GM12891 (cell line): ENCODE measurements at regions not wholly inside any gene's neighbourhood (a gene's known extent, or its start where the extent isn't known, plus 50 kb on each side); places are given as distances from the start of the nearest gene placed in this dataset.

Experiments
- DNase-seq: peaks from one replicate; pipeline ENCODE4 v3.0.0; 2011; ENCODE audit warnings: low spot score; ENCODE audit not compliant: insufficient read length
- FAIRE-seq: peaks from 2 replicates; lab custom pipeline; 2011; peaks lifted over from hg19 to GRCh38; lab: Jason Lieb, UNC
- PAX5 ChIP-seq: IDR thresholded peaks from 2 replicates; pipeline ENCODE4 v1.6.1; 2011; ENCODE audit warnings: low read length, moderate library complexity, mild to moderate bottlenecking; ENCODE audit not compliant: insufficient read depth, severe bottlenecking
- POLR2A ChIP-seq: IDR thresholded peaks from 2 replicates; pipeline ENCODE4 v1.6.1; 2011; ENCODE audit warnings: low read depth, low read length, control low read depth
- POLR2AphosphoS5 ChIP-seq: IDR thresholded peaks from 2 replicates; pipeline ENCODE4 v1.6.1; 2011; ENCODE audit warnings: low read depth, low read length, control low read depth
- POU2F2 ChIP-seq: IDR thresholded peaks from 2 replicates; pipeline ENCODE4 v1.6.1; 2011; ENCODE audit warnings: low read depth, mild to moderate bottlenecking, control low read depth, low read length, moderate library complexity
- SPI1 ChIP-seq: IDR thresholded peaks from 2 replicates; pipeline ENCODE4 v1.6.1; 2011; ENCODE audit warnings: low read depth, low read length, control low read depth
- TAF1 ChIP-seq: IDR thresholded peaks from 2 replicates; pipeline ENCODE4 v1.6.1; 2011; ENCODE audit warnings: low read depth, low read length, control low read depth

DNA sequence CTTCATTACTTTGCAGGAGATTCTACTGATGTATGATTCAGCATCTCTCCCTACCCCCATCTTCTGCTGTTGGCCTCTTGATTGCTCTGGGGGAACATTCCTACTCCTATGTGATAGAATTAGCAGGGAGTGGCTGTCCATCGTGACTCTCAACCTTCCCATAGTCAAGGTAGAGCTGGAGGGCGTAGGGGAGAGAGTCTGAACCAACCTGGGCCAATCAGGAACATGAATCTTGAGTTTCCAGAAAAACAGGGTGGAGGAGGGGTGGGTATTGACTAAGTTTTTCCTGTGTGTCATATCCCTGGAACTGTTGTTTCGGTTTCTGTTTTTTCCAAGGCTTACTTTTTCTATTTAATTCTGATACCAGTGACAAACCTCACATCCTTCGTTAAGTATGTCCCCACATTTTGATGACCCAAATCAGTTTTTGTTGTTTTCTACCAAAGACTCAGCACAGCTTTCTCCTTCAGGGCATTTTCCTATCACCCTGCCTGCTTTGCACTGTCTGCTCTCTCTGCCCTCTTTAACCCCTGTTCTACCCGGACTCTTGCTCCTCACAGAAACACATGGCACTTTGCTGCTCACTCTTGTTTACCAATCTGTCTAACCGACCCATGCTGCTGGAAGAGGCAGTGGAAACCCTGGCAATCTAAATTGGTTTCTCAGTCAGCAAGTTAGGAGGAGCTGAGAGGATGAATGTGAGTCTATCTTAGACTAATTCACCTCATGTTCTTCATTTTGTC is 1428.3 kb downstream of the AACS start:
- no peak for FAIRE-seq
- no peak for DNase-seq
- TF ChIP-seq TAF1 (no peak), POU2F2 (no peak)

DNA sequence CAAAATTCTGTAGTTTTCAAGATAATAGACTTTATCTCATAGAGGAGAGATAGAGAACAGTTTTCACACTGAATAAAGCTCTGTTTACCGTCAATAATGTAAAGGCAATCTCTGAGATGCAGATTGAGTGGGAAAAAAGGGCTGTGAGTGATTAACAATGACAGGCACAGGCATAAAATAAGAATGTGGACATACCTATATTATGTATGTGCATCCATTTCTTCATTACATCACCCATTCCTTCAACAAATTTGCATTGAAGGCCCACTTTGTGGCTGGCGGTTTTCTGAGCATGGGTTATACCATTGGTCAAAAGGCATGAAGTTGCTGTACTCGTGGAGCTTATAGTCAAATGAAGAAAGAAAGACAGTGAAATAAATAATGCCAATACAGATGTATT is 1431.0 kb downstream of the AACS start:
- DNase-seq (no peak), FAIRE-seq (no peak)
- TF ChIP-seq POLR2A (no peak), SPI1 (no peak), POLR2AphosphoS5 (no peak), PAX5 (no peak), POU2F2 (no peak), TAF1 (no peak)

DNA sequence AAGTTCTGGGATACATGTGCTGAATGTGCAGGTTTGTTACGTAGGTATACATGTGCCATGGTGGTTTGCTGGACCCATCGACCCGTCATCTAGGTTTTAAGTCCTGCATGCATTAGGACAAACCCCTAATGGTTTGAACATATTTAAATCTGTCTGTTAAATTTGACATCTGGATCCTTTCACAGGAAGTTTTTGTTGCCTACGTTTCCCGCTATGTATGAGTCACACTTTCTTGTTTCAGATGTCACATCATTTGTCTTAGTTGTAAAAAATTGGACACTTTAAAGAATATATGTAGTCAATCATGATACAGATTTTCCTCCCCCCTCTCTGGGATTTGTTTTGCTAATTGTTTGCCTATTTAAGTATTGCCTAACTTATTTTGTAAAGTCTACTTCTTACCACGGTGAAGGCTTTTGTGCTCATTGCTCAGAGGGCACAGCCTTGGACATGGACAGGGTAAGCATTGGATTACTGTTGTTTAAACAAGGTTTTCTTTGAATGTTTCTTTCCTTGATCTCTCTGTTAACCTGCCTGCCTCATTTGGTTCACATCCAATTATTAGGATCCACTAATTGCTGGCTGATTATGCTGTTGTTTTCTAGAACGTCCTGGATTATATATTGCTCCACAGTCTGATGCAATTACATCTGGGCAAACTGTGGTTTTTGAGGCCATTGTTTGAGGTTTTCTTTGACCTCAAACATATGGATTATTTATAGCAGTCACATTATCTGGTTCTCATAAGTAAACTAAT is 1441.4 kb downstream of the AACS start:
- FAIRE-seq: no peak
- no peak for DNase-seq
- TF ChIP-seq POLR2AphosphoS5 (no peak), POLR2A (no peak), POU2F2 (no peak), PAX5 (no peak), SPI1 (no peak), TAF1 (no peak)

DNA sequence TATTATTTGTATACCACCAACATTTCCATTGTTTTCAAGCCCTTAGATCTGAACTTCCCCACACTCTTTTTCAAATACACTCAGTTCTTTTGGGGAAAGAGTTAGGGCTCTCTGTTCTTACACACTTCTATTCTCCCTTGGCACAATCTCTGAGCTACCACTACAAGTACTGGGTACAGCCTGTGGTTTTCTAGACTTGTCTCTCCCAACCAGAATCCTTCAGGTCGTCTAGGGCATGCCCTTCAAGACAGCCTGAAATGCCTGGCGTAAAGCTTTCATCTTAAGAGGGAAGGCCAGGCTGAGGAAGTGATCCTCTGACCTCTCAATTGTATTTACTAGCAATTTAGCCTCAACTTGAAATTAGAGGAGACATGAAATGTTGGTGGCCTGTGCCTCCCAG is 1442.0 kb downstream of the AACS start:
- no peak for TF ChIP-seq POU2F2
- TF ChIP-seq TAF1: no peak
- TF ChIP-seq POLR2AphosphoS5: no peak
- no peak for TF ChIP-seq PAX5
- TF ChIP-seq SPI1: no peak
- TF ChIP-seq POLR2A: no peak
- DNase-seq: no peak
- no peak for FAIRE-seq

DNA sequence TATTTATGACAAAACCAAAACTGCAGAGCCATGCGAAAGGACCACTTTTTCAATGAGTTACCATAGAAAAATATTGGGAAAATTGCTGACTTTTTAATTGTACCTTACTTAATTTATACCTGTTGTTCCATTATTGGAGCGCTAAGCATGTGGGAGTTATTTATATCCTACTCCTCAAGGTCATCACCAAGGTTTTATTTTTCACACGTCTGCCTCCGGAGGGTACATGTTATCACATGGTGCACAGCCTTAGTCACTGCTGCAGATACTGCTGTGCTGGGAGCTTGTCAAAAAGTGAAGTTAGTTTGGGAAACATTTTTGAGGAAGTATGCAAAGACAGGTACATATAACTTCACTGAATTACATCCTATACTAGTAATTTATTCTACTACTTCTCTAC is 1444.3 kb downstream of the AACS start:
- TF ChIP-seq POLR2A (no peak), SPI1 (no peak), PAX5 (no peak), TAF1 (no peak), POU2F2 (no peak), POLR2AphosphoS5 (no peak)
- DNase-seq (no peak), FAIRE-seq (no peak)

DNA sequence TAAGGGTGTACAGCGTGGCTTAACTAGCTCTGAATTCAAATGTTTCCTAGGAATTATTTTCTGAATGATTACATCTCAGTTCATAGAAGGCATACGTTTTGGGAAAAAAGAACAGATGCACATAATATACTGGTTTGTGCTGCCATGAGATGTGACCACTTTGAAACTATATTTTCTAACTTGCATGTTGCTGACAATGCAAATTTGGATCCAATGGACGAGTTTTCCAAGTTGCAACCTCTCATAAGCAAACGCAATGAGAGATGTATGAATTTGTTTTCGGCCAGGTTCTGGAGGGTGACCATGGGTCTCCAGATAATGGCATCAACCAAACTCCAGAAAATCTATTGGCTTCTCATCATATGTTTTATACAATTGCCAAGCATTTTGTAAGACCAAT is 1445.4 kb downstream of the AACS start:
- FAIRE-seq (no peak), DNase-seq (no peak)
- TF ChIP-seq PAX5 (no peak), POLR2A (no peak), SPI1 (no peak), POU2F2 (no peak)

DNA sequence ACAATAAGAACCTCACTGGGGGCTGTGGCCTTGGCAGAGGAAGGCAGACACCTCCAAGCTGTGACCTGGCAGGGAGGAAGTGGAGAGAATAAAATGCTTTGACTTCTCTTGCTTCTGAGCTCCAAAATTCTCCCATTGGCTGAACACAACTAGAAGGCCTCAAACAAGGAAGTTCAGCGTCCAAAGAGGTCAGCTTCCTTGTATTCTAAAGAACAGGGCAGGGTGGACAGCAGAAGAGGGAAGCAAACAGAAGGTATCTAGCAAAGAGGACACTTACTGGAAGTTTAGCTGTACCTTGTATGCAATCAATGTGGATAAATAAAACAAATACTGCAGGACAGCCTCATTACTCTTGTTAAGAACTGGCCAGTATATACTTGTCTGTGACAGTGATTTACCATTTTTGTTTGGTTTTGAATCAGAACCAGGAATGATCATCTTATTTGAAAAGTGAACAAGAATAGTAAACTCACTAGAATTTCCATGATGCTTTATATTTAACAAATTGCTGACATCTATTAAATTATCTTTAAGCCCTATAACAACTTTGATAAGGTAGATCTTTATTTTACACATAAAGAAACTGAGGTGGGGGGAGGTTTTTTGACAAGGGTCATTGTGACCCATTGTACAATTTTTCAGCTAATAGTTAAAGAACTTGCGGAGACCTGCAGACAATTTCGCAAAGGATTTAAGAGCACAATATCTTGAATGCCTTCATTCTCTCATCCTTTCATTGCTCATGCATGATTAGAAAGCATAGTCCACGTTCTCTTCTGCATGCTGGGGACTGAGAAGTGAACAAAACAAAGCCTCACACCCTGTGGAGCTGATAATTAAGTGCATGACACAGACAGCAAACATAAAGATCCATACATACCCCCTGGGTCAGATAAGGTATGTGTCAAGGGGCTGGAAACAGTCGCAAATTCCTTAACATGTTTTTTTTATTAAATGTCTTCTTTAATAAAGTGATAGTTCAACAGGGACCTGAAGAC is 1448.0 kb downstream of the AACS start:
- TF ChIP-seq POLR2AphosphoS5 (no peak), POLR2A (no peak), TAF1 (no peak)
- FAIRE-seq (no peak), DNase-seq (no peak)

DNA sequence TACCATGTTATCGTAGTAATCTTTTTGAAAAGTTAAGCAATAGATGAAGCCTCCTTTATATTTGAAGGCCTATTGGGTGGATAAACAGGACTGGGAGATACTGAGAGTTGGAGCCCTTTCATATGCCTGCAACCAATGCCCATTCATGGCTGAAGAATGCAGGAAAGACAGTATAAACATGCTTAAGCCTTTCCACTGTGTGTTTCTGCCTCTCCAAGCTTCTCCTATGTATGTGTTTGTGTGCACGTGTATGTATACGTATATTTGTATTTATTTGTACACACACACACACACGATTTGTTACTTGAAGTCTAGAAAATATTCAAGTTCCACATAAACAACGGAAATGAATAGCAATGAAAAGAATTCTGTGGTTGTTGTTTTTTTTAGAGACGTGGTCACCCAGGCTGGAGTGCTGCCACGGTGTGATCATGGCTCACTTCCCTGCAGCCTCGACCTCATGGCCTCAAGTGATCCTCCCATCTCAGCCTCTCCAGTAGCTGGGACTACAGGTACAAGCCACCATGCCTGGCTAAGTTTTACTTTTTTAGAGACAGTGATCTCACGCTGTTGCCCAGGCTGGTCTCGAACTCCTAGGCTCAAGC is 1453.5 kb downstream of the AACS start:
- DNase-seq: no peak
- TF ChIP-seq PAX5 (no peak), POLR2AphosphoS5 (no peak), TAF1 (no peak), SPI1 (no peak), POU2F2 (no peak)
- no peak for FAIRE-seq

DNA sequence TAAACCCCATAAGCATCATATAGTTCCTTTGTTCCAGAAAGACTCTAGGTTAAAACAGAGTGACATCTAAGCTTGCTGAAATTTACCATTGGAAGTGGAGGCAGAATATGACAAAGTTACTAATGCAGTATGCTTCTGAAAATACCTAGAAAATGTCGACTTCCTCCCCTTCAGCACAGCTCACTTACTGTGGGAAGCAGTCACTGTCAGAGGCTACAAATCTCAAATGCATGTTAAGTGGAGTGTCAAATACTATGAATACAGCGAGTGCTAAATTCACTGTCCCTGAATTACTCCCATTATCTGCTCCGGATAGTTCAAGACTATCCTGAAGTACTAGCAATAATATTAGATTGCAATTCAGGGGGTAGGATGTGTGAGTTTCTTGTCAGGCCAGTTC is 1454.6 kb downstream of the AACS start:
- TF ChIP-seq POLR2A: no peak
- FAIRE-seq (no peak), DNase-seq (no peak)
